Body of pancreas (tissue), 4 donors: ENCODE measurements at regions not wholly inside any gene's neighbourhood (a gene's known extent, or its start where the extent isn't known, plus 50 kb on each side); places are given as distances from the start of the nearest gene placed in this dataset.

Source experiments
- CTCF ChIP-seq, 7 experiments: fragments of 450-650 bp in 4 of 7; fragments of 200-600 bp in 3 of 7; sonication (generic) in 3 of 7; IDR thresholded peaks; one replicate each; pipeline ENCODE4 v1.5.1; 2016 to 2019; ENCODE audit warnings: antibody characterized with exemption in 7 of 7
- POLR2A ChIP-seq, 3 donors: fragments of 450-650 bp; IDR thresholded peaks; one replicate each; pipeline ENCODE4 v1.6.1; 2016; ENCODE audit warnings: antibody characterized with exemption in 3 of 3, mild to moderate bottlenecking in 2 of 3

- no peak for TF ChIP-seq CTCF (IDR thresholded peaks at IDR 0.05)
- TF ChIP-seq POLR2A (IDR thresholded peaks at IDR 0.05): no peak
Measured at GRCh38 chr2:88269836-88270235, 99.7 kb downstream of the THNSL2 start.
